Trophoblast cell (in vitro differentiated cells and primary cell): ENCODE measurements at regions not wholly inside any gene's neighbourhood (a gene's known extent, or its start where the extent isn't known, plus 50 kb on each side); places are given as distances from the start of the nearest gene placed in this dataset.

Experiments used
- DNase-seq, 2 donors: peaks; one replicate each; pipeline ENCODE4 v3.0.0-alpha.2; 2016
- H2AFZ ChIP-seq: 2 replicates; pipeline ENCODE4 v1.6.1; 2013; ENCODE audit warnings: low read length, moderate library complexity, mild to moderate bottlenecking; ENCODE audit not compliant: insufficient read depth, poor library complexity
- H2AK5ac ChIP-seq: 2 replicates; pipeline ENCODE4 v1.6.1; 2013; ENCODE audit warnings: mild to moderate bottlenecking, low read length
- H2BK120ac ChIP-seq: 2 replicates; pipeline ENCODE4 v1.6.1; 2013; ENCODE audit warnings: low read length, mild to moderate bottlenecking, moderate library complexity; ENCODE audit not compliant: insufficient read depth, poor library complexity
- H2BK12ac ChIP-seq: 2 replicates; pipeline ENCODE4 v1.6.1; 2013; ENCODE audit warnings: mild to moderate bottlenecking, low read length, moderate library complexity
- H2BK5ac ChIP-seq: 2 replicates; pipeline ENCODE4 v1.6.1; 2013; ENCODE audit warnings: low read length, low read depth, moderate library complexity, mild to moderate bottlenecking; ENCODE audit not compliant: poor library complexity
- H3K14ac ChIP-seq: 2 replicates; pipeline ENCODE4 v1.6.1; 2013; ENCODE audit warnings: mild to moderate bottlenecking, low read length
- H3K18ac ChIP-seq: 2 replicates; pipeline ENCODE4 v1.6.1; 2013; ENCODE audit warnings: mild to moderate bottlenecking, low read length
- H3K23ac ChIP-seq: 2 replicates; pipeline ENCODE4 v1.6.1; 2013; ENCODE audit warnings: low read length
- H3K27ac ChIP-seq: 2 replicates; pipeline ENCODE4 v1.5.1; 2013; ENCODE audit warnings: low read depth, mild to moderate bottlenecking, inconsistent platforms, low read length, moderate library complexity
- H3K27me3 ChIP-seq: 2 replicates; pipeline ENCODE4 v1.6.1; 2013; ENCODE audit warnings: inconsistent platforms, mild to moderate bottlenecking, low read length, moderate library complexity; ENCODE audit not compliant: insufficient read depth
- H3K36me3 ChIP-seq, 2 experiments: 1 replicate in 1 of 2; 2 replicates in 1 of 2; pipeline ENCODE4 v1.6.1; 2013; ENCODE audit warnings: low read length in 2 of 2, mild to moderate bottlenecking in 2 of 2, moderate library complexity in 1 of 2; ENCODE audit not compliant: insufficient read depth in 2 of 2, control insufficient read depth in 1 of 2
- H3K4ac ChIP-seq: 2 replicates; pipeline ENCODE4 v1.6.1; 2013; ENCODE audit warnings: low read depth, mild to moderate bottlenecking, low read length, moderate library complexity
- H3K4me1 ChIP-seq, 2 experiments: 1 replicate in 1 of 2; 2 replicates in 1 of 2; pipeline ENCODE4 v1.6.1; 2013; ENCODE audit warnings: low read length in 2 of 2, mild to moderate bottlenecking in 2 of 2, moderate library complexity in 1 of 2; ENCODE audit not compliant: insufficient read depth in 2 of 2, control insufficient read depth in 1 of 2
- H3K4me2 ChIP-seq: 2 replicates; pipeline ENCODE4 v1.6.1; 2013; ENCODE audit warnings: inconsistent platforms, mild to moderate bottlenecking, low read length, moderate library complexity
- H3K4me3 ChIP-seq: 2 replicates; pipeline ENCODE4 v1.5.1; 2013; ENCODE audit warnings: mild to moderate bottlenecking, low read depth, low read length, inconsistent platforms
- H3K79me1 ChIP-seq: one replicate; pipeline ENCODE4 v1.6.1; 2013; ENCODE audit warnings: low read length
- H3K79me2 ChIP-seq: 2 replicates; pipeline ENCODE4 v1.6.1; 2013; ENCODE audit warnings: low read length, mild to moderate bottlenecking; ENCODE audit not compliant: control insufficient read depth, insufficient read depth, poor library complexity
- H3K9ac ChIP-seq: 2 replicates; pipeline ENCODE4 v1.6.1; 2013; ENCODE audit warnings: mild to moderate bottlenecking, low read length
- H3K9me3 ChIP-seq: 2 replicates; pipeline ENCODE4 v1.6.1; 2013; ENCODE audit warnings: low read depth, mild to moderate bottlenecking, control low read depth, inconsistent platforms, low read length; ENCODE audit not compliant: insufficient read depth
- H4K12ac ChIP-seq: 2 replicates; pipeline ENCODE4 v1.6.1; 2013; ENCODE audit warnings: low read depth, mild to moderate bottlenecking, low read length, moderate library complexity
- H4K8ac ChIP-seq: 2 replicates; pipeline ENCODE4 v1.6.1; 2013; ENCODE audit warnings: low read depth, mild to moderate bottlenecking, low read length, moderate library complexity
- H4K91ac ChIP-seq: one replicate; pipeline ENCODE4 v1.6.1; 2013; ENCODE audit warnings: low read depth, mild to moderate bottlenecking, low read length, moderate library complexity
- WGBS: extraction: QIAGEN DNeasy Blood & Tissue Kit; methylation state at CpG from one replicate; pipeline ENCODE4 v1.1.7; 2013; ENCODE audit warnings: missing lambda C conversion rate; ENCODE audit not compliant: insufficient read length, insufficient coverage; ENCODE audit errors: extremely low coverage; 5-methylcytosine and 5-hydroxymethylcytosine counted together

- Histone ChIP-seq H2BK120ac (no peak overlapping the region), H3K9me3 (no peaks in the 10 kb centered on the region), H3K4ac (no peak overlapping the region), H3K4me3 (no peak overlapping the region), H3K79me2 (no peaks in the 10 kb centered on the region), H3K18ac (no peak overlapping the region), H3K79me1 (no peaks in the 10 kb centered on the region), H3K14ac (no peak overlapping the region), H3K4me2 (no peak overlapping the region), H3K9ac (no peak overlapping the region), H2AFZ (no peak overlapping the region), H3K4me1 (no peaks in the 10 kb centered on the region), H3K27me3 (no peaks in the 10 kb centered on the region), H3K27ac (no peak overlapping the region), H3K23ac (no peak overlapping the region), H2BK12ac (no peak overlapping the region), H2AK5ac (no peak overlapping the region), H4K8ac (no peak overlapping the region), H4K91ac (no peak overlapping the region), H3K36me3 (no peaks in the 10 kb centered on the region), H4K12ac (no peak overlapping the region), H2BK5ac (no peak overlapping the region)
- DNase-seq, result no peak
- no CpG with 5 or more reads among the region's 5 CpGs for WGBS
These were observed 421.3 kb downstream of the CETN3 start for GRCh38 chr5:89988129-89988810.

- WGBS, result no CpG with 5 or more reads among the region's 5 CpGs
- Histone ChIP-seq H3K9me3 (no peaks in the 10 kb centered on the region), H2BK12ac (no peak overlapping the region), H3K4ac (no peak overlapping the region), H3K79me2 (no peaks in the 10 kb centered on the region), H3K27me3 (no peaks in the 10 kb centered on the region), H3K4me3 (no peak overlapping the region), H3K9ac (no peak overlapping the region), H4K91ac (no peak overlapping the region), H2AFZ (no peak overlapping the region), H2AK5ac (no peak overlapping the region), H3K4me1 (no peaks in the 10 kb centered on the region), H3K14ac (no peak overlapping the region), H3K27ac (no peak overlapping the region), H3K23ac (no peak overlapping the region), H4K8ac (no peak overlapping the region), H2BK120ac (no peak overlapping the region), H3K79me1 (no peaks in the 10 kb centered on the region), H2BK5ac (no peak overlapping the region), H3K36me3 (no peaks in the 10 kb centered on the region), H4K12ac (no peak overlapping the region), H3K4me2 (no peak overlapping the region), H3K18ac (no peak overlapping the region)
- DNase-seq, result no peak
These were observed 426.3 kb downstream of the CETN3 start for GRCh38 chr5:89983216-89983615.

DNA sequence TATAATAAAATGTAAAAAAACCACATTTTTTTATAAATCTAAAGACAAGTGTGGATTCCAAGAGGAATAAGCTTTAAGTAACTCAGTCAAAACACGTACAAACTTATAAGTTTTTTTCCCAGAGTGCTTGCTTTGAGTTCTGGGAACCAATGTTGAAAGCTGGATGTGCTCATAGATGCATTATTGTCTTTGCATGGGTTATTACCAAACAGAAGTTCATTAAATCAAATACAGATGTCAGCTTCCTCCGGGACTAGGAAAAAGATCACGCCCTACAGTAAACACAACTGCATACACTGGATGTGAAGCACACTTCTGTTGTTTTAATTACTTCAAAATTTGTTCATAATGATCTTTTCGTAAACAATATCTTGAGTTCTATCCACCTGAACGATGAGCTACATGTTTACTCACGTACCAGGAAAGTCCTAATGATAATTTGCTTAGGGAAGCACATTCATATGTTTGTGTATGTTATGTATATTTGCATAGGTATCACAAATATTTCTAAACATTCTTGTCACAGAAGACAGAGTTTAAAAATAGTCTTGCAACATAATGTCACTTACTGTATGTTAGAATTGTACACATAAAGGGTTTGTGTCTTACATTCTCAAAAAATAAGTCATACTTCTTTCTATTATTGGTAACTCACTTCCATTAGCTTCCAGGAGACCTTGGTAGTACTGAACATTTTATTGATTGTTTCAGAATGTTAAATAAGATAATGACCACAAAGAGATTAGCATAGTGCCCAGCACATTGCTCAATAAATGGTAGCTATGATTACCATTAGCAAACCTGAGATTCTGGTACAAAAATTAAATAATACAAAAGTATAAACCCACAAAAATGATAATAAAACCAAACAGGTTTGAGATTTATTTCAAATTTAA lies 427.4 kb downstream of the CETN3 start:
- Histone ChIP-seq H2AFZ (no peak overlapping the region), H3K36me3 (no peaks in the 10 kb centered on the region), H3K18ac (no peak overlapping the region), H2AK5ac (no peak overlapping the region), H3K9me3 (no peaks in the 10 kb centered on the region), H3K79me1 (no peaks in the 10 kb centered on the region), H4K12ac (no peak overlapping the region), H3K14ac (no peak overlapping the region), H2BK5ac (no peak overlapping the region), H3K23ac (no peak overlapping the region), H4K8ac (no peak overlapping the region), H3K27me3 (no peaks in the 10 kb centered on the region), H3K27ac (no peak overlapping the region), H3K79me2 (no peaks in the 10 kb centered on the region), H3K4me2 (no peak overlapping the region), H3K4me1 (no peaks in the 10 kb centered on the region), H4K91ac (no peak overlapping the region), H2BK120ac (no peak overlapping the region), H3K4me3 (no peak overlapping the region), H3K9ac (no peak overlapping the region), H2BK12ac (no peak overlapping the region), H3K4ac (no peak overlapping the region)
- DNase-seq, result no peak
- no CpG with 5 or more reads among the region's 6 CpGs for WGBS

DNA sequence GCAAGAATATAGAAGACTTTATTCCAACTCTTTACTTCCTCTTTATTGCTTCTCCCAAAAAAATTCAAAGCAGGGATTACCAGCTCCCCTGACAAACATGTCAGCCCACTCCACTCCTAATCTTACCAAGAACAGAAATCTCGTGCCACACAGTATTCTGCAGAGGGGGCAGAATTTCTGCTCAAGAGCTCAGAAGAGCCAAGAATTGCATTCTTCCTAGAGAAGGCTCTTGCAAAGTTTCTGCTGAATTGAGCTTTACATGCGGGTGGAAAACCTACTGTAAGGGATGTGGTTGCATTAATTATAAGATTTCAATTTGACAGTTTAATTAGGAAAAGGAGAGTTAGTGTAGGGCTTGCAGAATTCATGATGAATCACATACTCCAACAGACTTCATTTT lies 428.5 kb downstream of the CETN3 start:
- Histone ChIP-seq H3K79me1 (no peaks in the 10 kb centered on the region), H3K4me2 (no peak overlapping the region), H3K27ac (no peak overlapping the region), H2BK5ac (no peak overlapping the region), H2BK120ac (no peak overlapping the region), H3K18ac (no peak overlapping the region), H3K9ac (no peak overlapping the region), H3K4ac (no peak overlapping the region), H4K91ac (no peak overlapping the region), H2AFZ (no peak overlapping the region), H3K4me3 (no peak overlapping the region), H2BK12ac (no peak overlapping the region), H3K27me3 (no peaks in the 10 kb centered on the region), H4K8ac (no peak overlapping the region), H3K4me1 (no peaks in the 10 kb centered on the region), H2AK5ac (no peak overlapping the region), H3K79me2 (no peaks in the 10 kb centered on the region), H3K36me3 (no peaks in the 10 kb centered on the region), H3K9me3 (no peaks in the 10 kb centered on the region), H3K23ac (no peak overlapping the region), H3K14ac (no peak overlapping the region), H4K12ac (no peak overlapping the region)
- DNase-seq, result no peak
- no CpG with 5 or more reads among the region's 2 CpGs for WGBS
